DMS 273 (cell line): ENCODE measurements at regions not wholly inside any gene's neighbourhood (a gene's known extent, or its start where the extent isn't known, plus 50 kb on each side); places are given as distances from the start of the nearest gene placed in this dataset.

Experiments
- DNase-seq: peaks from one replicate; lab custom pipeline; 2025; ENCODE audit not compliant: unreplicated experiment; lab: John Stamatoyannopoulos, UW

- DNase-seq = no peak
Measured at GRCh38 chr7:96415293-96415940, 93.5 kb upstream of the SLC25A13 start.

- peak; percentile 88 for DNase-seq
Measured at GRCh38 chr7:96414931-96415292, 93.0 kb upstream of the SLC25A13 start.

DNA sequence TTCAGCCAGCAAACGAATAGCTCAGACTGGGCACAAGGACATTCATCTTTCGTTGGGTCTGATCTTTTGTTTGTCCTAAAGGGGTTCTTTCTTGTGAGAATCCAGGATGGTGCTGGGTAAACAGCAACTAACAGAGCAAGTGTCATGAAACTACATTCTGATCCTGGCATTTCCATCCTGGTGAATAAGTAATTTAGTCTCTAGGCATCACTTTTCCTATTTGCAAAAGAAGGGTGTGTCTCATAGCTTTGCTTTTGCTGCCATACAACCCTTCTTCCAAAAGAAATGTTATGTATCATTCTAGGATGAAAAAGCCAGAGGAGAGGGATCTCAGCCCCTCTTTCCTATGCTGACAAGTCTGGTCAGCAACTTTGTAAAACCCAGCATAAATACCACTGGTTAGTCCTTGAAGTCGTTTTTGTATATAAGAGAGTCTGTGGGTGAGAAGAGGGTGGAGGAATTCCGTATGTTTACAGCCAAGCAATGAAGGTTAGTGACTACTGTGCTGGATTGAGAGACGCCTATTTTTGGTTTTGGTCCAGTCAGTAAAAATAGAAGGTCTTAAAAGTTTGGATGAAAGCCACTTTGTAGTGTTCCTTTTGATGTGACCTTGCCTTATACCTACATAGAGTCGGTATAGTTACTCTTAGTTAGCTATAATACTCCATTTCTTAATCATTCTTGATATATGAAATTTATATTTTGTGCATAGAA, 88.4 kb upstream of the SLC25A13 start:
- no peak for DNase-seq

DNA sequence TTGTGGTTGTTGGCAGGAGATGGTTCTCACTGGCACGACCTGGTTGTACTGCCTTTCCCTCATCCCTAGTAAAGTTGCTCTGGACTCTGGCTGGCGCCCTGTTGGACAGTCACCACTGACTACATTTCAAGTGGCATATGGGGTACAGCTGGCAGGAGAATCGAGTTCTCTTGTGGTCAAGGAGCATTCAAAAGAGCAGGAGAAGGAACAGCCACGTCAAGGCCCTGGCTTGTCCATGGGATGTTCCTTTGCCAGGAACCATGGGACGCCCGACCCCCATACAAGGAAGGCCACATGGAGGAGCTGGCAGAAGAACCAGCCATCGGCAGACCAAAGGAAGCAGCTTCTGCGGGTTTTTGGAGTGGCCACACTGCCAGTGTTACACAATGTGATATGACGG, 87.0 kb upstream of the SLC25A13 start:
- DNase-seq = no peak

DNA sequence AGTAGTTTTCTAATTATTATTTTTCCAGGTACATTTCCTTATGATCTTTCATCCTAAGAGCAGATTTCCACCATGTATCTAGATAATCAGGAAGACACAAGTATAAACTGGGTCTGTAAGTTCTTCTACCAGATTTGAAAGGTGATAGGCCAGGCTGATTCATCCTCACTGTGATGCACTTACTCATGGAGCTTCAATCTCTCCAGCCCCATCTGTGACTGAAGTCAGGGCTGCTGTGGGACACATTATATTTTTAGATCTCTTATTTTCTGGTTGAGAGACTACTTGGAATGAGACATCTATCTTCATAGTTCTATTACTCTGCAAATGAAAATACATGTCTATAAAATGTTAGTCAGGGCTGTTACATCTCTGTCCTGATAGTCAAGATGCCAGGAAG, 85.5 kb upstream of the SLC25A13 start:
- DNase-seq = no peak

DNA sequence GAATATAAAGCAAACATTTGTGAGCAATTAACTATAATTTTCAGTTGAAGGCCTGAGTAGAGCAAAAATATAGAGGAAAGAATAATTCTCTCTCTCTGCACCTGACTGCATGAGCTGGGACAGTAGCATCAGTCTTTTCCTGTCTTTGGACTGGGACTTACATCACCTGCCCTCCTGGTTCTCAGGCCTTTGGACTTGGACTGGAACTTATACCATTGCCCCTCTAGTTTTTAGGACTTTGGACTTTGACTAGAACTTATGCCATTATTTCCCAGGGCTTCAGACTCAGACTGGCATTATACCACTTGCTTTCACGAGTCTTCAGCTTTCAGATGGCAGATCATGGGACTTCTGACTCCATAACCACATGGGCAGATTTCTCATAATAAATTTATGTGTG, 81.0 kb upstream of the SLC25A13 start:
- DNase-seq = no peak

DNA sequence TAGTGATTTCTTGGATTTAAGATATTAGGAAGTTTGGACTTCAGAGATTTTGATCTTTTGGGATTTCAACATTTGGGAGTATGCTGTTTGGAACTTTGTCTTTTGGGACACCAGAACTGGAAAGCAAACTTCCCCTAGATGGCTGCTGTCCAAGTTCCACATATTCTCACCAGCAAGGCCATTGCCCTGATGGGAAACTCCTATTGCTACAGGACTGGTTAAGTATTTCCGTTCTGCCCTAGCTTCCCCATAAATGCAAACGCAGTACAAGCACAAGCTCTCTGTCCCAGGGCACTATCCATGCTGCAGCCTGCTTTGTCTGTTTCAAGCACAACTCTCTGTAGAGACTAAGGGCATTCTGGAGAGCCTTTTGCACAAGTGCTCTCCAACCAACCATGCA, 79.3 kb upstream of the SLC25A13 start:
- no peak for DNase-seq

DNA sequence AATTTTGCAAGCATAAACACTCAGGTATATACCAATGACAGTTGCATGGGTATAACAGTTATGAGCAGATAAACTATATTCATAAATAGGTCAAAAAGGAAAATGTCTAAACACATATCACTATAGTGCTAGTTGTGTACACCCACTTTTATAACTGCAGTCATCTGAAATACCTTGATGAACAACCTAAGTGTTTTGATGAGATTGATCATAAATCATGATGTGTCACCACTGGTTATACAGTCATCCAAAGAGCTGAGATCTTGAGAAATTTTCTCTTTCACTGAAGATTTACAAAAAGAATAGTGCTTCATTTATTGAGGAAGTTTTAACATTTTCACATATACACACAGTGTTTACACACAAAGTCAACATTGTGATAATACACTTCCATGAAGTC, 78.6 kb upstream of the SLC25A13 start:
- DNase-seq = no peak

DNA sequence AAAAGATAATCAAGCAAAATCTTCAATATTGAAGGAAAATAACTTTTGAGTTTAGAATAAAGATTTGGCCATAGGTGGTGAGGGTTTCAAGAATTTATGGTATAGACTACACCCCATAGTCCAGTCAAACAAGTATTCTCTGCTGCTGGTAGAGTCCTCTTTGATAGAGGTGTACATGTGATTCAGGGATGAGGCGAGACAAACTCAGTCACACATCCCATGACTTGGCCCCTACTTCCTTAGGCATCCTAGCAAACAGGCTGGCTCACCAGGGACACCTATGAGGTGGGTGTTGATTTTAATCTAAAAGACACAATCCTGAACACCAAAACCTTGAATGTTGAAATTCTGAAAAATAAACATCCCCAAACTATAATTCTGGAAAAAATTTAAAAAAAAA, 78.1 kb upstream of the SLC25A13 start:
- no peak for DNase-seq

- peak; percentile 11 for DNase-seq
Measured at GRCh38 chr7:96397936-96398598, 76.2 kb upstream of the SLC25A13 start.

DNA sequence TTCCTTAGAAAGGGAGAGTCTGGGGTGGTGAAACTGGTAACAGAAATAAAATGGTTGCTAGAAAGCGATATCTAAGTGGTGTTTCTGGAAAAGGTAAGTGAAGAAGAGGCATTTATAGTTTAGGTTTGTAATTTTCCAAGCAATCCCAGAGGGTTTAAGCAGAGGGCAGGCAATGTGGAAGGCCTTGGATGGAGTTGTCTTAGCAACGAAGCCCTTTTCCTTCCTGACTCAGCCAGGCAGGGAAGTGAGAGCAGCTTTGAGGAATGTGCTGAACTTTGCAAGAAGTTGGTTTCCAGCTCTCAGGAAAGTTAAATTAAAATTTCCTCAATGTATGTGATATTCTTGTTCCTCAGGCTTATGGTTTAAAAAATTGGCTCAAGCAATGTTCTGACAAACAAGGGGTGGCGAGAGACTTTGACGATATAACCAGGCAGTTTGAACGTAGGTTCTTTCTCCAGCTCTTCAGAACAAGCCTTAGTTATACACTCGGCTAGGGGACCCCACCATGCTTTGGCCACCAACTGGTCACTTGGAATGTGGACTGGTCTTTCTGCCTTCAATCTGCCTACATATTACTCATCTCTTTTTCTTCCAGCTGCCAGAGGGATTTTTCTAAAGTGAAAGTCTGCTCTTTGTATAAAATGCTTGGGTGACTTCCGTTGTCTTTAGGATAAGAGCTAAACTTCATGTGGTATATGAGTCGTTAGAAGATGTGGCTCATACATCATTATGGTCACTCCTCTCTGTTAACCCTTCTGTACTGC, 66.9 kb upstream of the SLC25A13 start:
- peak; percentile 46 for DNase-seq

GRCh38 chr7:96388166-96388565, 66.3 kb upstream of the SLC25A13 start:
- DNase-seq = peak; percentile 66

GRCh38 chr7:96380111-96380512, 58.2 kb upstream of the SLC25A13 start:
- peak; percentile 41 for DNase-seq

DNA sequence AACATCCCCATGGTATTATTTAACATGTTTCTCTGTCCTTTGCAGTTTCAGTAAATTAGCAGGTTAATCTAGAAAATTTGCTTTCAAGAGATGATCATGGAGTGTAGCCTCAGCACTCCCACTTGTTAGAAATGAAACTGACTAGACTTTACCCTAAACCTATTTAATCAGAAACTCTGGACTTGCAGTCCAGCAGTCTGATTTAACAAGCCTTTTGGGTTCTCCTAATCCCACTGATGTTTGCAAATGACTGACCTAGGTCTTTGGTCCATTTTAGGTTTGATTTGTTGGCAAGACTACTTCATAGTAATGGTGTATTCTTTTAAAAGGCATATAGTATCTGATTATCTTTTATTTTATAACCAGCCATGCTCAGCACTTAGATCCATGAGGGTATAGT, 55.5 kb upstream of the SLC25A13 start:
- DNase-seq = no peak
